H9 (cell line): ENCODE measurements at regions not wholly inside any gene's neighbourhood (a gene's known extent, or its start where the extent isn't known, plus 50 kb on each side); places are given as distances from the start of the nearest gene placed in this dataset.

Experiments used
- DNase-seq: peaks from one replicate; pipeline ENCODE4 v3.0.0-alpha.2; 2017
- H2AFZ ChIP-seq: one replicate; pipeline ENCODE4 v1.6.1; 2013; ENCODE audit warnings: mild to moderate bottlenecking, low read length, control low read depth, moderate library complexity
- H2AK5ac ChIP-seq: 2 replicates; pipeline ENCODE4 v1.6.1; 2013; ENCODE audit warnings: low read length, control low read depth, mixed read lengths; ENCODE audit not compliant: insufficient read length
- H2BK120ac ChIP-seq: one replicate; pipeline ENCODE4 v1.6.1; 2013; ENCODE audit warnings: low read depth, mild to moderate bottlenecking, low read length, control low read depth, inconsistent platforms; ENCODE audit not compliant: poor library complexity, severe bottlenecking
- H2BK12ac ChIP-seq: 2 replicates; pipeline ENCODE4 v1.6.1; 2013; ENCODE audit warnings: low read length, control low read depth, mixed read lengths, low read depth; ENCODE audit not compliant: insufficient read length
- H2BK15ac ChIP-seq: 2 replicates; pipeline ENCODE4 v1.6.1; 2013; ENCODE audit warnings: low read depth, low read length, control low read depth
- H2BK20ac ChIP-seq: one replicate; pipeline ENCODE4 v1.6.1; 2013; ENCODE audit warnings: low read depth, mild to moderate bottlenecking, low read length, control low read depth, inconsistent platforms; ENCODE audit not compliant: poor library complexity, severe bottlenecking
- H2BK5ac ChIP-seq: 2 replicates; pipeline ENCODE4 v1.6.1; 2013; ENCODE audit warnings: low read length, control low read depth, mixed read lengths; ENCODE audit not compliant: insufficient read length
- H3K14ac ChIP-seq: 2 replicates; pipeline ENCODE4 v1.6.1; 2013; ENCODE audit warnings: low read length, control low read depth; ENCODE audit not compliant: insufficient read depth
- H3K18ac ChIP-seq: 2 replicates; pipeline ENCODE4 v1.6.1; 2013; ENCODE audit warnings: low read depth, mild to moderate bottlenecking, mixed read lengths, low read length, control low read depth; ENCODE audit not compliant: insufficient read length
- H3K23ac ChIP-seq: 2 replicates; pipeline ENCODE4 v1.6.1; 2013; ENCODE audit warnings: low read length, control low read depth, mixed read lengths, low read depth; ENCODE audit not compliant: insufficient read length
- H3K23me2 ChIP-seq: 2 replicates; pipeline ENCODE4 v1.6.1; 2013; ENCODE audit warnings: low read depth, mild to moderate bottlenecking, mixed read lengths, low read length, control low read depth; ENCODE audit not compliant: insufficient read length, poor library complexity, severe bottlenecking
- H3K27ac ChIP-seq: 2 replicates; pipeline ENCODE4 v1.5.1; 2013; ENCODE audit warnings: low read length, control low read depth, mixed read lengths, low read depth; ENCODE audit not compliant: insufficient read length
- H3K27me3 ChIP-seq: 2 replicates; pipeline ENCODE4 v1.6.1; 2013; ENCODE audit warnings: low read length, control low read depth, inconsistent platforms; ENCODE audit not compliant: insufficient read depth
- H3K4ac ChIP-seq: 2 replicates; pipeline ENCODE4 v1.6.1; 2013; ENCODE audit warnings: low read depth, mild to moderate bottlenecking, control low read depth, inconsistent platforms, low read length, moderate library complexity
- H3K4me1 ChIP-seq: 2 replicates; pipeline ENCODE4 v1.6.1; 2013; ENCODE audit warnings: low read length, control low read depth, inconsistent platforms; ENCODE audit not compliant: insufficient read depth
- H3K4me2 ChIP-seq: 2 replicates; pipeline ENCODE4 v1.6.1; 2013; ENCODE audit warnings: low read length, control low read depth, mixed read lengths; ENCODE audit not compliant: insufficient read length, insufficient read depth
- H3K56ac ChIP-seq: 2 replicates; pipeline ENCODE4 v1.6.1; 2013; ENCODE audit warnings: low read depth, mild to moderate bottlenecking, mixed read lengths, low read length, control low read depth; ENCODE audit not compliant: insufficient read length
- H3K79me1 ChIP-seq: 2 replicates; pipeline ENCODE4 v1.6.1; 2013; ENCODE audit warnings: low read depth, mild to moderate bottlenecking, moderate library complexity, low read length, control low read depth, inconsistent platforms; ENCODE audit not compliant: insufficient read depth, poor library complexity, severe bottlenecking
- H3K79me2 ChIP-seq: 2 replicates; pipeline ENCODE4 v1.6.1; 2013; ENCODE audit warnings: low read length, control low read depth, inconsistent platforms; ENCODE audit not compliant: insufficient read depth
- H3K9ac ChIP-seq: 2 replicates; pipeline ENCODE4 v1.6.1; 2013; ENCODE audit warnings: low read length, control low read depth, mixed read lengths; ENCODE audit not compliant: insufficient read length; ENCODE audit errors: extremely low read depth
- H3K9me3 ChIP-seq: one replicate; pipeline ENCODE4 v1.6.1; 2013; ENCODE audit warnings: low read depth, low read length, inconsistent platforms; ENCODE audit not compliant: control insufficient read depth
- H3T11ph ChIP-seq: one replicate; pipeline ENCODE4 v1.6.1; 2013; ENCODE audit warnings: mild to moderate bottlenecking, low read length, control low read depth, inconsistent platforms
- H4K20me1 ChIP-seq: one replicate; pipeline ENCODE4 v1.6.1; 2013; ENCODE audit not compliant: control insufficient read depth, insufficient read length, insufficient read depth
- H4K5ac ChIP-seq: 2 replicates; pipeline ENCODE4 v1.6.1; 2013; ENCODE audit warnings: low read depth, mild to moderate bottlenecking, mixed read lengths, low read length, control low read depth; ENCODE audit not compliant: insufficient read length
- H4K8ac ChIP-seq: replicated peaks from 2 replicates; pipeline ENCODE4 v1.6.1; 2013; ENCODE audit warnings: low read length, control low read depth, mixed read lengths, low read depth; ENCODE audit not compliant: insufficient read length
- H4K91ac ChIP-seq: 2 replicates; pipeline ENCODE4 v1.6.1; 2013; ENCODE audit warnings: low read depth, mild to moderate bottlenecking, moderate library complexity, mixed read lengths, low read length, control low read depth; ENCODE audit not compliant: insufficient read length
- H3K27ac Mint-ChIP-seq, 3 experiments: 2 replicates in 2 of 3; 3 replicates in 1 of 3; pipeline ENCODE4 v1.8.0; 2020 to 2021; ENCODE audit warnings: mixed read lengths in 3 of 3, mild to moderate bottlenecking in 1 of 3, moderate library complexity in 1 of 3
- H3K27me3 Mint-ChIP-seq: 2 replicates; pipeline ENCODE4 v1.8.0; 2021; ENCODE audit warnings: low read depth, mild to moderate bottlenecking, moderate library complexity, mixed read lengths
- H3K36me3 Mint-ChIP-seq, 3 experiments: 2 replicates in 2 of 3; 3 replicates in 1 of 3; pipeline ENCODE4 v1.8.0; 2020 to 2021; ENCODE audit warnings: low read depth in 3 of 3, mixed read lengths in 3 of 3; ENCODE audit not compliant: insufficient read depth in 1 of 3
- H3K4me1 Mint-ChIP-seq, 2 experiments: 2 replicates each; pipeline ENCODE4 v1.8.0; 2020; ENCODE audit warnings: mixed read lengths in 2 of 2
- H3K4me3 Mint-ChIP-seq, 2 experiments: 2 replicates in 1 of 2; 3 replicates in 1 of 2; pipeline ENCODE4 v1.8.0; 2020 to 2021; ENCODE audit warnings: mild to moderate bottlenecking in 2 of 2, mixed read lengths in 2 of 2, moderate library complexity in 1 of 2
- H3K9me3 Mint-ChIP-seq, 2 experiments: 2 replicates in 1 of 2; 3 replicates in 1 of 2; pipeline ENCODE4 v1.8.0; 2020; ENCODE audit warnings: mild to moderate bottlenecking in 2 of 2, mixed read lengths in 2 of 2, moderate library complexity in 1 of 2
- WGBS: extraction: QIAGEN DNeasy Blood & Tissue Kit; methylation state at CpG from one replicate; pipeline ENCODE4 v1.1.7; 2013; ENCODE audit warnings: missing lambda C conversion rate, low lambda C conversion rate, mixed read lengths; ENCODE audit not compliant: insufficient read length; ENCODE audit errors: extremely low coverage; 5-methylcytosine and 5-hydroxymethylcytosine counted together
- TF ChIP-seq, protein P1 (sequence below): fragments of 200-600 bp; sonication (generic); conservative IDR thresholded peaks from 3 replicates; pipeline ENCODE4 v1.8.0; 2021; ENCODE audit warnings: antibody characterized with exemption, mild to moderate bottlenecking

DNA sequence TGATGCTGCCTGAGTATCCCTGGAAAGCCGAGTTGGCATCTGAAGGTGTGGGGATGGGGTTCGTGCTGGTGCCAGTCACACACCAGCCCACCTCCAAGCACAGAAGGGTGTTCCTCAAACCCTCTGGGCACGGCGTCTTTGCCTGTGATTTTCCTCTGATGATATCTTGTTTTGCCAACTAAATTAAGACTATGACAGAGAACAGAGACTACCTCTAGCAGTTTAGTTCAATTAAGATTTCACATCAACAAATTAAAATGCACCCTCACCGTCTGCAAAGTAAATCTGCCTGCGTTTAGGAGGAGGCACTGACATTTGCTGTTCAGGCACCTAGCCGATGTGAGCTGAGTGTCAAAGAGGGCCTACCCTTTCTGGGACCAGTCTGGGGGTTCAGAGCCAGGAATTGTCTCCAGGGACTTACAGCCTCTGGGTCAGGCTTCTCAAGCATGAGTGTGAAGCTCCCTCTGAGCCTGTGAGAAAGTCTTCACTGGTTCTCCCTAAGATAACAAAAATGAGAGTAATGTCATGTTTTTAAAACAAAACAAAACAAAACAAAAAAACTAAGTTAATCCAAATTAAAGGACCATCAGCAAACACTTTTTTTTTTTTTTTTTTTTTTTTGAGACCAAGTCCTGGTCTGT, 55.4 kb upstream of the CTNNA1 start:
- H3K4me1 ChIP-seq: 0 out of 2 replicates have a peak, but pooled peaks cover 3% of the 10 kb centered on the region
- H4K8ac ChIP-seq: no peak overlapping the region
- H3K23me2 ChIP-seq: no peaks in the 10 kb centered on the region
- no peak for DNase-seq
- Mint-ChIP-seq H3K9me3 (no peaks in the 10 kb centered on the region), H3K27ac (no peak overlapping the region), H3K4me1 (peaks cover 6 to 14% of the 10 kb centered on the region in 2 experiments), H3K36me3 (no peaks in the 10 kb centered on the region; a peak in 1 of 7 replicates), H3K27me3 (no peaks in the 10 kb centered on the region; the same call in 1 of the 2 replicates), H3K4me3 (no peak overlapping the region)
- no peak overlapping the region for H3K23ac ChIP-seq
- no peak overlapping the region for H2BK12ac ChIP-seq
- H3K27ac ChIP-seq: no peak overlapping the region
- H3K4me2 ChIP-seq: no peak overlapping the region
- no peak overlapping the region for H2BK5ac ChIP-seq
- no CpG with 5 or more reads among the region's 7 CpGs for WGBS
- no peaks in the 10 kb centered on the region for H4K20me1 ChIP-seq
- no peak overlapping the region for H2AK5ac ChIP-seq
- H3K27me3 ChIP-seq: no peaks in the 10 kb centered on the region
- no peak overlapping the region for H3K56ac ChIP-seq
- H3K14ac ChIP-seq: no peak overlapping the region; the same call in 1 of the 2 replicates
- no peak overlapping the region for H3K9ac ChIP-seq
- no peak overlapping the region for H2AFZ ChIP-seq
- no peak overlapping the region for H4K91ac ChIP-seq
- H3K79me2 ChIP-seq: no peaks in the 10 kb centered on the region
- H3K79me1 ChIP-seq: no peaks in the 10 kb centered on the region
- no peak overlapping the region for H2BK120ac ChIP-seq
- no peak overlapping the region for H3K18ac ChIP-seq
- no peaks in the 10 kb centered on the region for H3K9me3 ChIP-seq
- H2BK15ac ChIP-seq: no peak overlapping the region
- TF ChIP-seq, protein P1, sequence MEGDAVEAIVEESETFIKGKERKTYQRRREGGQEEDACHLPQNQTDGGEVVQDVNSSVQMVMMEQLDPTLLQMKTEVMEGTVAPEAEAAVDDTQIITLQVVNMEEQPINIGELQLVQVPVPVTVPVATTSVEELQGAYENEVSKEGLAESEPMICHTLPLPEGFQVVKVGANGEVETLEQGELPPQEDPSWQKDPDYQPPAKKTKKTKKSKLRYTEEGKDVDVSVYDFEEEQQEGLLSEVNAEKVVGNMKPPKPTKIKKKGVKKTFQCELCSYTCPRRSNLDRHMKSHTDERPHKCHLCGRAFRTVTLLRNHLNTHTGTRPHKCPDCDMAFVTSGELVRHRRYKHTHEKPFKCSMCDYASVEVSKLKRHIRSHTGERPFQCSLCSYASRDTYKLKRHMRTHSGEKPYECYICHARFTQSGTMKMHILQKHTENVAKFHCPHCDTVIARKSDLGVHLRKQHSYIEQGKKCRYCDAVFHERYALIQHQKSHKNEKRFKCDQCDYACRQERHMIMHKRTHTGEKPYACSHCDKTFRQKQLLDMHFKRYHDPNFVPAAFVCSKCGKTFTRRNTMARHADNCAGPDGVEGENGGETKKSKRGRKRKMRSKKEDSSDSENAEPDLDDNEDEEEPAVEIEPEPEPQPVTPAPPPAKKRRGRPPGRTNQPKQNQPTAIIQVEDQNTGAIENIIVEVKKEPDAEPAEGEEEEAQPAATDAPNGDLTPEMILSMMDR: no peak
- H2BK20ac ChIP-seq: no peak overlapping the region
- no peak overlapping the region for H3K4ac ChIP-seq
- H4K5ac ChIP-seq: no peak overlapping the region
- H3T11ph ChIP-seq: no peak overlapping the region
